DND-41 (cell line): ENCODE measurements at regions not wholly inside any gene's neighbourhood (a gene's known extent, or its start where the extent isn't known, plus 50 kb on each side); places are given as distances from the start of the nearest gene placed in this dataset.

Source experiments
- CTCF ChIP-seq: IDR thresholded peaks from 2 replicates; pipeline ENCODE4 v1.5.1; 2012; ENCODE audit warnings: borderline replicate concordance, low read length, moderate library complexity, mild to moderate bottlenecking; ENCODE audit not compliant: poor library complexity, severe bottlenecking; ENCODE audit errors: extremely low read depth
- EZH2 ChIP-seq: IDR thresholded peaks from 3 replicates; pipeline ENCODE4 v1.6.1; 2012; ENCODE audit warnings: borderline replicate concordance, low read depth, mild to moderate bottlenecking, moderate library complexity, low read length, inconsistent platforms; ENCODE audit not compliant: severe bottlenecking

- TF ChIP-seq CTCF = no peak
- no peak for TF ChIP-seq EZH2
Observed at GRCh38 chr17:77771998-77772397, 186.5 kb upstream of the TNRC6C start.
